ENCODE measurements at regions not wholly inside any gene's neighbourhood (a gene's known extent, or its start where the extent isn't known, plus 50 kb on each side); places are given as distances from the start of the nearest gene placed in this dataset.

- no peak overlapping the region for H3K4me3 ChIP-seq (ENCODE audit: low read length)
- H3K27me3 ChIP-seq (replicated peaks; ENCODE audit: control insufficient read depth, insufficient read depth, low read length) = no peaks in the 10 kb centered on the region
- no peaks in the 10 kb centered on the region for H3K9me3 ChIP-seq (ENCODE audit: control insufficient read depth, low read length)
- DNase-seq (ENCODE audit: low read depth) = no peak
- peaks cover 57% of the 10 kb centered on the region for H3K36me3 ChIP-seq (ENCODE audit: control insufficient read depth, insufficient read depth, low read length, severe bottlenecking)
- H3K4me1 ChIP-seq (ENCODE audit: control insufficient read depth, insufficient read depth, low read length) = no peaks in the 10 kb centered on the region
- H3K9ac ChIP-seq (ENCODE audit: low read length) = no peak overlapping the region
Measured at GRCh38 chr5:146254223-146254622, 50.8 kb downstream of the RBM27 start.

GRCh38 chr5:146273109-146273508 lies 65.5 kb upstream of the POU4F3 start:
- no peaks in the 10 kb centered on the region for H3K9me3 ChIP-seq (ENCODE audit: control insufficient read depth, low read length)
- no peak for DNase-seq (ENCODE audit: low read depth)
- peaks cover 76% of the 10 kb centered on the region for H3K36me3 ChIP-seq (ENCODE audit: control insufficient read depth, insufficient read depth, low read length, severe bottlenecking)
- no peak overlapping the region for H3K9ac ChIP-seq (ENCODE audit: low read length)
- H3K27me3 ChIP-seq (replicated peaks; ENCODE audit: control insufficient read depth, insufficient read depth, low read length) = no peaks in the 10 kb centered on the region
- no peak overlapping the region for H3K4me3 ChIP-seq (ENCODE audit: low read length)
- no peaks in the 10 kb centered on the region for H3K4me1 ChIP-seq (ENCODE audit: control insufficient read depth, insufficient read depth, low read length)

- H3K27me3 ChIP-seq (replicated peaks; ENCODE audit: control insufficient read depth, insufficient read depth, low read length) = no peaks in the 10 kb centered on the region
- peak overlapping the region; percentile 25 for H3K4me3 ChIP-seq (ENCODE audit: low read length)
- H3K4me1 ChIP-seq (ENCODE audit: control insufficient read depth, insufficient read depth, low read length) = peaks cover 37% of the 10 kb centered on the region
- H3K9me3 ChIP-seq (ENCODE audit: control insufficient read depth, low read length) = no peaks in the 10 kb centered on the region
- H3K9ac ChIP-seq (ENCODE audit: low read length) = peak overlapping the region; percentile 13
- H3K36me3 ChIP-seq (ENCODE audit: control insufficient read depth, insufficient read depth, low read length, severe bottlenecking) = peaks cover 31% of the 10 kb centered on the region
- peak; percentile 80 for DNase-seq (ENCODE audit: low read depth)
Measured at GRCh38 chr5:146283344-146283761, 55.3 kb upstream of the POU4F3 start.

GRCh38 chr5:146284016-146284415 lies 54.6 kb upstream of the POU4F3 start:
- peak overlapping the region; percentile 47 for H3K9ac ChIP-seq (ENCODE audit: low read length)
- peaks cover 38% of the 10 kb centered on the region for H3K4me1 ChIP-seq (ENCODE audit: control insufficient read depth, insufficient read depth, low read length)
- peaks cover 30% of the 10 kb centered on the region for H3K36me3 ChIP-seq (ENCODE audit: control insufficient read depth, insufficient read depth, low read length, severe bottlenecking)
- no peaks in the 10 kb centered on the region for H3K27me3 ChIP-seq (replicated peaks; ENCODE audit: control insufficient read depth, insufficient read depth, low read length)
- H3K4me3 ChIP-seq (ENCODE audit: low read length) = peak overlapping the region; percentile 25
- DNase-seq (ENCODE audit: low read depth) = no peak
- no peaks in the 10 kb centered on the region for H3K9me3 ChIP-seq (ENCODE audit: control insufficient read depth, low read length)

Measured in adipocyte (in vitro differentiated cells).